Islet precursor cell (in vitro differentiated cells): ENCODE measurements at regions not wholly inside any gene's neighbourhood (a gene's known extent, or its start where the extent isn't known, plus 50 kb on each side); places are given as distances from the start of the nearest gene placed in this dataset.

ENCODE experiments used
- DNase-seq: peaks from one replicate; pipeline ENCODE4 v3.0.0-alpha.2; 2018

GRCh38 chr6:109292983-109293586, 89.2 kb downstream of the CD164 start:
- no peak for DNase-seq

GRCh38 chr6:109292420-109292819, 89.8 kb downstream of the CD164 start:
- no peak for DNase-seq

- no peak for DNase-seq
Observed at GRCh38 chr6:109291902-109292301, 90.4 kb downstream of the CD164 start.

GRCh38 chr6:109290143-109290931, 91.9 kb downstream of the CD164 start:
- DNase-seq: no peak

GRCh38 chr6:109285366-109285765, 96.9 kb downstream of the CD164 start:
- DNase-seq: no peak

GRCh38 chr6:109284675-109285074, 97.6 kb downstream of the CD164 start:
- no peak for DNase-seq

- DNase-seq: no peak
Observed at GRCh38 chr6:109282756-109283155, 99.5 kb downstream of the CD164 start.

- no peak for DNase-seq
Observed at GRCh38 chr6:109279628-109280027, 102.6 kb downstream of the CD164 start.

GRCh38 chr6:109271622-109272021, 110.6 kb downstream of the CD164 start:
- DNase-seq: no peak

- DNase-seq: no peak
Observed at GRCh38 chr6:109269953-109270517, 112.2 kb downstream of the CD164 start.

GRCh38 chr6:109269057-109269456, 113.2 kb downstream of the CD164 start:
- no peak for DNase-seq

GRCh38 chr6:109265530-109265929, 116.7 kb downstream of the CD164 start:
- DNase-seq: no peak

GRCh38 chr6:109263873-109264700, 118.2 kb downstream of the CD164 start:
- DNase-seq: no peak

GRCh38 chr6:109262261-109262660, 120.0 kb downstream of the CD164 start:
- no peak for DNase-seq

- DNase-seq: no peak
Observed at GRCh38 chr6:109261811-109262210, 120.5 kb downstream of the CD164 start.

- DNase-seq: no peak
Observed at GRCh38 chr6:109260701-109261100, 121.6 kb downstream of the CD164 start.

- DNase-seq: no peak
Observed at GRCh38 chr6:109260126-109260525, 122.1 kb downstream of the CD164 start.

- no peak for DNase-seq
Observed at GRCh38 chr6:109258129-109258528, 124.1 kb downstream of the CD164 start.

GRCh38 chr6:109257494-109257893, 124.8 kb downstream of the CD164 start:
- no peak for DNase-seq

GRCh38 chr6:109255946-109256640, 126.2 kb downstream of the CD164 start:
- no peak for DNase-seq

- no peak for DNase-seq
Observed at GRCh38 chr6:109255087-109255486, 127.2 kb downstream of the CD164 start.

- no peak for DNase-seq
Observed at GRCh38 chr6:109253366-109253765, 128.9 kb downstream of the CD164 start.
